ENCODE measurements at regions not wholly inside any gene's neighbourhood (a gene's known extent, or its start where the extent isn't known, plus 50 kb on each side); places are given as distances from the start of the nearest gene placed in this dataset.
A peak's percentile ranks its signal among the peaks of the same experiment; 100 is the strongest.
"Not testable (repeated sequence)": the region's sequence is repeated elsewhere in the genome, so short reads cannot be mapped to it uniquely, and the experiment has no call there.

DNA sequence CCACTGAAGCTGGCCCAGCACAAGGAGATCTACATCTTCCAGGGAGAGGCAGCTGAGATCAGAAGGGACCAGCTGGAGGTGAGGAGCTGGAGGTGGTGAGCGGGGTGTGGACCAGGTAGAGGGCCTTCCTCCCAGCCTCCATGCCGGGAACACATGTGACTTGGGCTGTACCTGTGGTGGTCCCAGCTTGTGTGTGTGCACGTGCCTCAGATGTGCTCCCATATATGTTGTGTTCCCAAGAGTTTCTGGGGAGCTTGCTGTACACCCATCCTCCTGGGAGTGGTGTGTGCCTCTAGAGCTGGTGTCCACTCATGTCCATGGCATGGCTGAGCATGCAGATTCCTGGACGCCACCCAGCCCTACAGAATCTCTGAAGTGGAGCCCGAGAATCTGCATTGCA lies 183.7 kb upstream of the AKAP13 start:
- not testable (repeated sequence) for ATAC-seq

DNA sequence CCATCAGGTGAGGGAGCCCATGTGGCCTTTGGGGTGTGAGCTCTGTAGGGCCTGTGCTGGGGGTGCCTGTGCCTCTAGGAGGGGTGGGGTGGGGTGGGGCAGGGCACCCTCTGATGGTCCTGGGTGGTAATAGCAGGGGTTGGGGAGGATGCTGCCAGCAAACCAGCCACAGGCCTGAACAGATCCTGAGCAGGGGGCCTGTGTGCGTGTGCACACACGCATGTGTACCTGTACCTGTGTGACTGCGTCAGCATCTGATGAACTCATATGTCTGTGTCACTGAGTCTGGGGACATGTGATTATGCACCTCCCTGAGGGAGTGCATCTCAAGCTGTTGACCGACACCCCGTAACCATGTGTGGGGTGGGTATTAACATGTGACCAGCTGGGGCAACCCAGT lies 182.8 kb upstream of the AKAP13 start:
- not testable (repeated sequence) for ATAC-seq

DNA sequence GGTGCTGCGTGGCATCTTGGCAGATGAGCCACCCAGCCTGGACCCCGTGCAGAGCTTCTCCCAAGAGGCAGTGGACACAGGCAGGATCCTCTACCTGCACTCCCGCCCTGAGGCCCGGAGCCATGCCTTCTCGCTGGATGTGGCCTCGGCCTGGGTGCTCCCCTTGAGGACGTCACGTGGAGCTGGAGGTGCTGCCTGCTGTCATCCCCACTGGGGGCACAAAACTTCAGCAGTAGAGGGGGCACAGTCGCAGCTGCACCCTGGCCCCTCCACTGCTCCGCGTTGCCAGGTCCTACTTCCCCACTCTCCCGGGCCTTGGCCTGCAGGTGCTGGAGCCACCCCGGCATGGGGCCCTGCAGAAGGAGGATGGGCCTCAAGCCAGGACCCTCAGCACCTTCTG lies 182.0 kb upstream of the AKAP13 start:
- ATAC-seq = not testable (repeated sequence)

DNA sequence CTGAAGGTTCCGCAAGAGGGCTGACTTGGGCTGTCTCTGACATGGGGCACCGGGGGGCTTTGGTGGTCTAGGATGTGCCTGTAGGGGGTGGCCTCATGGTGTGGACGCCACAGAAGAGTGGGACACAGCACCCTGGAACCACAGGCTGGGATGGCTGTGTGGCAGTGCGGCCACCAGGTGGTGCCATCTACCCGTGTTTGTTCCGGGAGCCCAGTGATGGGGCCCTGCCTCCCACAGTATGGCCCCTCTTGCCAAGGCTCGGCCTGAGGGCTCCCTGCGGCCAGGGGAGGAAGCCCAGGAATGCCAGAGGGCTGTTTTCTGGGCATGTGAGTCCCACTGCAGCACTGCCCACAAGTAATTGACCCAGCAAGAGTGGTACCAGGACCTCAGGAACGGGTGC lies 180.2 kb upstream of the AKAP13 start:
- ATAC-seq = peak; percentile 76 to 86

DNA sequence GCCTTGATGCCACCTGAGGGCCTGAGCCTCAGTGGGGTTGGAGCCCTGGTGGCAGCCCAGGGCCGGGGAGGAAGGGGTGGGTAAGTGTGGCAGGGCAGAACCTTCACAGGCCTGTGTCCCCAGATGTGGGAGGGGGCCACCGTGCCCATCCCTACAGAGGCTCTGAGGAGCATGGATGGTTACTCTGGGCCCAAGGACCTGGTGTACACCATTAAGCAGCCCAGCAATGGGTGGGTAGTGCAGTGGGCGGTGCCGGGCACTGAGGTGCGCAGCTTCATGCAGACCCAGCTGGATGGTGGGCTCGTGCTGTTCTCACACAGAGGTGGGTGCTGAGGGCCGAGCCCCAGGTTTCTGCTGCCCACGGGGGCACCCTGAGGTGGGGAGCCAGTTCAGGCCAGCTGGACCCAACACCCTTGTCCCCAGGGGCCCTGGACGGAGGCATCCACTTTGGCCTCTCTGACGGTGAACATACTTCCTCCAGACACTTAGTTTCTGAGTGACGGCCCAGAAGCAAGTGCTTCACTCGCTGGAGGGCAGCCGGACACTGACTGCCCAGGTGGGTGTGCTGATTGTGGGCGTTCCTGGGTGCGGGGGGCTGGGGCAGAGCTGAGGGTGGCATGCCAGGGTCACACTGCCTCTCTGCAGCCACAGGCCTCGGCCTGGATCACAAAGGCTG lies 179.1 kb upstream of the AKAP13 start:
- ATAC-seq = not testable (repeated sequence)

DNA sequence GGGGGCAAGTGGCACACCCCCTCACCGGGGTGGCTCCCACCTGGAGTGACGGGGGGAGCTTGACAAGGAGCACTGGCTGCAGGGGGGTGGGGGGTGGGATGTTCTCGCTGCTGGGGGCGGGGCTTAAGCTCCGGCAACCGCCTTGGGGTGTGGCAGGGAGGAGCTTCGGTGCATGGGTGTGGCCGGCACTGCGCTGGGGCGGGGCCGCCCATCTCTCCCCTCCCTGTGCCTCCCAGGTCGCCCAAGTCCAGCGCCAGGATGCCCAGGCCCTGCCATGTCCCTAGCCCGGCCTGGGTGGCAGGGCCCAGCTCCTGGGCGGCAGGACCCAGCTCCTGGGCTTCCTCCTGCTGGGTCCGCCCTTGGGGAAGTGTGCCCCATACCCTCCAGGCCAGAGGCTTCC lies 175.9 kb upstream of the AKAP13 start:
- ATAC-seq = not testable (repeated sequence)

DNA sequence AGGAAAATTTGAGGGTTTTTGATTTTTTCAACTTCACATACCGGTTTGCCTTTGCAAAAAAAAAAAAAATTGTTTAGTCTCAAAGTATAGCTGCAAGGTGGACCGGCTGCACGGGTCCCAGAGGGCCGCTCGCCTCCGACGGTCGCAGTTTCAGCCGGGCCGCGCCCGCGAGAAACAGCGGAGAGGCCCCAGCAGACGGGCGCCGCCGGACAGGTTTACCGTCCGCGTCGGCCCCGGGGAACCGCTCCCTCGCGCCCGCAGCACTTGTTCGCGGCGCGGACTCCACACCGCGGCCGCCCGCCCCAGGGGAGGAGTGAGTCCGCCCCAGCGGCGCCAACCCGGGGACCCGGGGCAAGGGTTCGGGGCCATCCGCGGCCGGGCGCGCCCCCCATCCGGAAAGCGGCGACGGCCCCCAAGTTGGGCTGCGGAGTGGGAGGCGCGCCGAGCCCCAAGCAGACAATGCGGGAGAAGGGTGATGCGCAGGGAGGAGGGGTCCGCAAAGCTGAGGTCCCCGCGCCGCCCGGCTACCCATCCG lies 146.5 kb upstream of the AKAP13 start:
- not testable (repeated sequence) for ATAC-seq

DNA sequence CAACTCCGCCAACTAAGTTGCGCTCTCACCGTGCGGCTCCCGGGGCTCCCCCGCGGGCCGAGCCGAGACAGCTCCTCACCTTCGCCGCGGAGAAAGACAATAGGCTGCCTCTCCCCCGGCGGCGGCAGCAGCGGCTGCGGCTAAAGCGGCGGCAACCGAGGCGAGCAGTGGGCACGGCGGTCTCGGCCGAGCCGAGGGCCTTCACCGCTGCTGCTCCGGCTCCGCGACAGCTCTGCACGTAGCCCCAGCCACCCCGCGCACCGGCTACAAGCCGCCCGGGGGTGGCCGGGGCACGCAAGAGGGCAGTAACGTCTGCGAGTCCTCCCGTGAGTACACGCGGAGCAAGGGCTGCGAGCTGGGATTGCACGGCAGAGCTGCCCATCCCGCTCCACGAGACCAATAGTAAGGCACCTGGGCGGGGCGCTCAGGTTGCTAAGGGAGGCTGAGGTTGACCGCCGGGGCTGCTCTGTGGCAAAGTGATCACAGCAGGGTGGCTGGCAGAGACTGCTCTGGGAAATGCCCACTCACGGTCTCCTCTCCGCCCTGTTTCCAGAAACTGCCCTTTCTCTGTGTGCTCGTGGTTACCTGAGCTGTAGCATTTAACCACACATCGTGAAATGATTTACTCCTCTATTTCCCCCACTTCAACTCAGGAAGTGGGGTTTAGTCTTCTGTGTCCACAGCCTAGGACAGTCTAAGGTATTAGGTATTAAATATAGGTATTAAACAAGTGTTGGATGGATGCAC lies 145.8 kb upstream of the AKAP13 start:
- not testable (repeated sequence) for ATAC-seq

DNA sequence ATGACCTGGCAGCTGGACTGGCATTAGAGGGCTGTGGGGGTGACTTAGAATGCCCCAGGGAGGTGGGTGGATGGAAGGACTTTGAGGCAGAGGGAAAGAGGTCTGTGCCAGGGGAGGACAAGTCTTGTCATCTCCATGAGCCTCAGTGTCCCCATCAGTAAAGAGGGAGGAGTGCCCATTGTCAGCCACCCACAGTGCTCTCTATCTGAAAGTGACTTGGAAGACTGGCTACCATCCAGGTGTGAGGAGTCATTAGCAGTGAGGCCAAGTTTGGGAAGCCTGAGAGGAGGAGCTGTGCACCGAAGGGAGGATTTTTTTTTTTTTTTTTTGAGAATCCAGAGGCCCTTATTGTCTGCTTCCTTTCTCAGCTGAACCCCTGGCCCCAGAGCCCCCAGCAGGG lies 136.3 kb upstream of the AKAP13 start:
- ATAC-seq = not testable (repeated sequence)

DNA sequence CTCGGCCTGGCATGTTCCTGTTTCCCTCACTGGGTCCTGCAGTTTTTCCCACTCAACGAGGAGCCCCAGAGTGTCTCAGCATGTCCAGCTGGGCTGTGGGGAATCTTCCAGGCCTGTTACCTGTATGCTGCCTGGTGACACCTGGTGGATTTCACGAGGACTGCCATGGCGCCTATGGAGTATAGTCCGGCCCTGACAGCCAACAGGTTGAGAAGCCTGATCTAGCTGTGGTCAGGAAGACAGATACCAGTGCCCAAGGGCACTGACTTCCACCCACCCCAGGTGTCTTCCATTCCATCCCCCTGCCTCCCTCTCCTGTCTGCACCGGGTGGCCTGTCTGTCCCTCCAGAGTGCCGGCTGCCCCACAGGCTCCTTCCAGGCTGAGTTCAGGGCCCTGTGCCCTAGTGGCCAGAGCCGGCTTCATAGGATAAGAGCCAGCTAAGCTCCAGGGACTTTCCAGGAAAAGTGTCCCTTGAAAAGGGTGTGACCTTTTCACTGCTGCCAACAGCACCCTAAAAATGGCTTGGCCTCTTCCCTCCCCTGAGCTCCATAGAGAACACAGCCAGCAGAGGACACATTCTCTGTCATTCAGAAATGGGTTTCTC lies 129.4 kb upstream of the AKAP13 start:
- not testable (repeated sequence) for ATAC-seq

DNA sequence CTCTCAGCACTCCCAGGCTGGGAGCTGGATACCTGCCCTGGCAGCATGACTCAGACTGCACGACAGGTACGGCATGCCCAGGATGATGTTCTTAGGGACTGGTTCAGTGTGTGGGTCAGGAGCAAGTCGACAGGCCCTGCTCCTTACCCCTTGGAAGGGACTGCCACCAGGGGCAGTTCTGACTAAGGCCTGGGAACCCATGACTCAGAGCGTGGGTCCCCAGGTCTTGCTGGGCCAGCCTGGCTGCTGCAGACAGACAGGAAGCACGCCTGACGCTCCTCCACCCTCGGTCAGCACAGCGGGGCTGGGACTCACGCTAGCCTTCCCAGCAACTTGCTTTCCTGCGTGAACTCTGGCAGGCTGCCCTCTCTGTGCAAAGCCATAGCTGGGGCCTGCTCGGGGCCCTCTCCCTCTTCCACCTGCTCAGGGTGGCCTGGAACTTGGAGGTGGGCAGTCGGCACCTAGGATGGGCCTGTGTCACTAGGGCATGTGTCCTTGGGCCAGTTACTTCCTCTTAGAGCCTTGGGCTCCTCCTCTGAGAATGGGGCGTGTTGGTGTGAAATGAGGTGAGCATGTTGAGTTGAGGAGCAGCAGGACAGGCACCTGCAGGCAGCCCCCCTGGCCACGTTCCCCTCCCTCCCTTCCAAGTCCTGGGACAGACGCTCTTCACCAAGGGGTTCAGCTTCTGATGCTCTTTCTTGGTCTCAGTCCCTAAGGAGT lies 127.0 kb upstream of the AKAP13 start:
- ATAC-seq = peak; percentile 21 to 41

DNA sequence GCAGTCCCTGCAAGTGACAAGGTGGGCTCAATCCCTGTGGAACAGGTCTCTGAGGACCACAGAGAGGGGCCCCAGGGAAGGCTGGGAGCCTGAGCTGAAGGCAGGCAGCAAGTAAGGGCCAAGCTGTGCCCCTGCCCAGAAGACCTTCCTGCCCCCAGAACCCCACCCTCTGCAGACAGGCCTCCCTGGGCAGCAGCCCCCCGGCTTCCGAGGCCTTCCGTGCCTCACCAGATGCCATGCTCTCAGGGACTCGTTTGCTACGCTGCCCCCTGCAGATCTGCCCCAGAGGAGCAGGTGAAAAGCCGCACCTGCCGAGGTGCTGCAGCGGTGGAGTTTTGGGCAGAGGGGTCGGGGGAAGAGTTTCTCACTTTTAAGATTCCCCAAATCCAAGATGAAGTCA lies 125.4 kb upstream of the AKAP13 start:
- not testable (repeated sequence) for ATAC-seq

DNA sequence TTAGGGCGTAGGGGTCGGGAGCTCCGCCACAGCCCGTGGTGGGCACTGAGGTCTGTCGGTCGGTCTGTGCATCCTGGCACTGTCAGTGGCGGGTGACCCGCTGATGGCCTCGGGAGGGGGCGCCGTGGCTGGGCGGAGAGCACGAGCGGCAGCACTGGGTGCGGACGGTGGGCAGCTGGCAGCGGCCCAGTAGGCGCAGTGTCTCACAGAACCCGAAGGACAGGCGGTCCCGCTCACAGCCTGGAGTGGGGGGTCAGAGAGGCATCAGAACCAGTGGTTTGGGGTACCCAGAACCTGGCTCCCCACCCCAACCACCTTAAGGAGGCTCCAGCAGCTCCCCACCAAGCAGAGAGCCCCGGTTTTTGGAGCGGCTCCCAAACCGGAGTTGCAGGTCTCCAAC lies 124.9 kb upstream of the AKAP13 start:
- not testable (repeated sequence) for ATAC-seq

DNA sequence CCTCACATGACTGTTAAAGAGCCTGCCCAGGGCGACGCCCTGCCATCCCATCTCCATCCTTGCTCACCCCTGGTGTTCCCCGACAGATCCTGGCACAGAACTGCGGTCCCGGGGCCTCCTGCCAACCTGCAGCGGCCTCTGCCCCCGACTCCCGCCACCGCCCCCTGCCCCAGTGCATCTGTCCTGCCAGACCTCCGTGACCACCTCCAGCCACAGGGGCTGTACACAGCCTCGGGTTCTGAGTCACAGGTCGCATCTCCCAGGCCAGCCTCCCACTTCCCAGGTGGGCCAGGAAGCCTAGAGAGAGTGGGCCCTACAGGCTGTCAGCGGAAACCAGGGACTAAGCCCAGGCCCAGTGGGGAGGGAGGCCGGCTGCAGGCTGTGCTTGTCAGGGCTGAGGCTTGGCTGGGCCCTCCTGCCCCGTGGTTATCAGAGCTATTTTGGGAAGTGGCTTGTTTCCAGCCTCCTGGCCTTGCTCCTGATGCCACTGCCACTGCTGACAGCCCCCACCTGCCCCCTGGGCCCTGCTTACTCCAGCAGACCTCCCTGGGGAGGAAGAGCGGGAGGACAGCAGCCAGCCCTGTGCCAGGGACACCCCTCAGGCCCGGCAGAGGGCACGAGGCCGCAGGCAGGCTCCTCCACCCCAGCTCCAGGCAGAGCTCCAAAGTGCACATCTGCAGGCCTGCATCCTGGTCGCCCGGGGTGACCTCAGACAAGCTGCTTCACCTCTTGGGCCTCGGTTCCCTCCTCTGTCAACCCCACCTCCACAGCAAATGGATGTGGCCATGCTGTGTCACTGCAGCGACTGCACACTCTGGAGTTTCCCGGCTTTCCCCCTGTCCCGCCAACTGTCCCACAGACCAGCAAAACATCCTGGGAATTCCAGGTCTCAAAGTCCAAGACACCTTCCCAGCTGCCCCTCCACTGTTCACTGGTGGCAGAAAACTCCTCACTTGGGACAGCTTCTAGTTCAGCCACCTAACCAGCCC lies 124.1 kb upstream of the AKAP13 start:
- ATAC-seq = not testable (repeated sequence)

DNA sequence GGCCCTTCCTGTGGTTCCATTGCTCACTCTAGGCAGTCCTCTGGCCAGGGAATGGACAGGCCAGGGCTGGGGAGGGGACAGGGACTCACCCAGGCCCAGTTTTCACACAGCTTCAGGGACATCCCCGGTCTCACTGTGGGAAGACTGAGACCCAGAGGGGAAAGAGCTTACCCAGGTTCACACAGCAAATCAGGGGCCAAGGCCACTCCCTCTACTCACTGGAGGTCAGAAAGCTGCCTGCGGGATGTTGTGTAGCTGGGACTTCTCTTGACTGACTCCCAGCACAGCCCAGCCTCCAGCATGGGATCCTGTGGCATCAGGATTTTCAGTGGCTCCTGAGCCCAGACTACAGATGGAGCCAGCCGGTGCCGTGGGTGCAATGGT lies 122.3 kb upstream of the AKAP13 start:
- ATAC-seq = not testable (repeated sequence)

DNA sequence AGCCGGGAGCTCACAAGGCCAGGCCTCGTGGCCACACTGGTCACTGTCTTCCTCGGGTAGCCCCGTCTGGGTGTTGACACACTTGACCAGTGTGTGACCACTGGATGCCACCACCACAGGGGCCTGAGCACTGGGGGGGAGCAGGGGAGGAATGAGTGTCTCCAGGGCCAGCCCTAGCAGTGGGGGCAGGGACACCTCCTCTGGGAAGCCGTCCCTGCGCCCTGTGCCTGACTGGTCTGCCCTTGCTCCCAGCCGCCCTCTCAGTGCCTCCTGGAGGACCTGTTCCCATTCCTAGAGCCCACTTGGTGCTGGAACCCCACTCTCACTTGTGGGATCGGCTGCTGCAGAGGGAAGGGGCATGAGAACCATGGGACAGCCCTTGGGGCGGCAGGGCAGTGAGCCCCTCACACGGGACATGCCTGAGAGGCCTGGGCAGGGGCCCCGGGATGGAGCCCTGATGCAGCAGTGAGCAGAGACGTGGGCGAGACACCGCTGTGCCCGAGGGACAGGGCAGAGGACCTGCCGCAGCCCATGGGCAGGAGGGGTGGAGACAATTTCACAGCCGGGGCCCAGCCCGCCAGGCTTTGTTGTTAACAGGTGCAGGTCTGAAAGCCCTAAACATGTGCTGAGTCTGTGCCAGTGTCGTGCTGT lies 121.7 kb upstream of the AKAP13 start:
- ATAC-seq = not testable (repeated sequence)

DNA sequence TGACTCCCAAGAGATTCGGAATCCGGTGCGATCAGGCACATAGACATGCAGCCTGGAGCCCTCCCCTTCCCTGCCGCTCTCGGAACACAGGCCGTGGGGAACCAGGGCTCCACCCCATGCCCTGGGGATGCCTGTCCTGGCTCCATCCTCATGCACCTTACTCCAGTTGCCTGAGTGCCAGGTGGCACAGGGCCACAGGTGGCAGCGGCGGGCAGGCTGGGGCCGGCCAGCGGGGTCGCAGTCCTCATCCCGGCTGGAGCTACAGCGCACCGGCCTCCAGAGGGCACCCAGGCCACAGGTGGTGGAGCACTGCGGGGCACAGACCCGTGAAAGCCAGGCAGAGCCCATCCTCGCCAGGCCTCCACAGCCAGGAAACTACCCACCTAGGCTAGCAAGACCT lies 119.9 kb upstream of the AKAP13 start:
- ATAC-seq = not testable (repeated sequence)

DNA sequence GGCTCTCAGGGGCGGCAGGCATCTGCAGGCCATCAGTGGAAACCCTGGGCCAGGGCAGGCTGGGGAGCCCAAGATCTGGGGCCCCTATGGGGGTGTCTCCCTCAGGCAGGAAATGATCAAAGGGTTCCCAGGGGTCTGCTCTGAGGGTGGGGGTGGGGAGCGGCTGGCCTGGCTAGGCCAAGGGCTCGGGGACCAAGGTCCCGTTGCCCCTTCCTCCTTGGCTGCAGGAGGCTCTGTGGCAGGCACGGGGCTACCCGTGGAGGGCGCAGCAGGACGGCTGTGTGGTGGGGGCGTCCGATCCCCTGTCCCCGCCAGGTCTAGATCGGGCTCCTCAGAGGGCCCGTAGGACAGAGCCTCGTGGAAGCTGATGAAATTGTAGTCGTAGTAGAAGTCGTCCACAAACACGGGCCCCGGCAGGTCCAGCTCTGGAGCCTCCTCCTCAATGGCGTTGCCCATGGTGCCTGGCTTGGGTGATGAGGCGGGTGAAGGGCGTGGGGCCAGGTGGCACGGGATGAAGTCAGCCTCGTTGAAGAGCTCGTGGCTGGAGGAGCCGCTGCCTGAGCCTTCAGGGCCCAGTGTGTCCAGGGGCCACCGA lies 117.8 kb upstream of the AKAP13 start:
- not testable (repeated sequence) for ATAC-seq

DNA sequence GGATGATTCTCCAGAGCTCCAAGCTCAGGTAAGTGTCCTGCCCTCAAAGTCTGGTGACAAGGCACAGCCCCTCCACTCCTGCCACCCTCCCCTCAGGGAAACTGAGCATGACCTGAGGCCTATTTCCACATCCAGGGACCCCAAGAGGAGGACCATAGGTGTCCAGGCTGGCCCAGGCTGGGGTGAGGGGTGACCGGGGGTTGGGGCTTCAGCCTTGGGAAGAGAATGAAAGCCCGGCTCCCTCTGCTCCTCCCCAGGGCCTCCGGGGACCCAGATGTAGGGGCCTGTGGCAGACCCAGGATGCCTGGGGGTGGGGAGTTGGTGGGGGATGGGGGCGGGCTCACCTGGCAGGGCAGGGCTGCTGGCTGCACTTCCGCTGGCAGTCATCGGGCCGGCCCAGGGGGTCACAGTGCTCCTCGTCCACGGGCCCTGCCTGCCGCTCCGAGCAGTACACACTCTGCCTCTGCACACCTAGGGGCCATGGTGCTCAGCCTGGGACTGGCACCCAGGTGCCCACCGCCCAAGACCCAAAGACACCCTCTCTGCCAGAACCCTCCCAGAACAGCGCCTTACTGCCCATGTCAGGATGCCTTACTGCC lies 116.5 kb upstream of the AKAP13 start:
- ATAC-seq = not testable (repeated sequence)

DNA sequence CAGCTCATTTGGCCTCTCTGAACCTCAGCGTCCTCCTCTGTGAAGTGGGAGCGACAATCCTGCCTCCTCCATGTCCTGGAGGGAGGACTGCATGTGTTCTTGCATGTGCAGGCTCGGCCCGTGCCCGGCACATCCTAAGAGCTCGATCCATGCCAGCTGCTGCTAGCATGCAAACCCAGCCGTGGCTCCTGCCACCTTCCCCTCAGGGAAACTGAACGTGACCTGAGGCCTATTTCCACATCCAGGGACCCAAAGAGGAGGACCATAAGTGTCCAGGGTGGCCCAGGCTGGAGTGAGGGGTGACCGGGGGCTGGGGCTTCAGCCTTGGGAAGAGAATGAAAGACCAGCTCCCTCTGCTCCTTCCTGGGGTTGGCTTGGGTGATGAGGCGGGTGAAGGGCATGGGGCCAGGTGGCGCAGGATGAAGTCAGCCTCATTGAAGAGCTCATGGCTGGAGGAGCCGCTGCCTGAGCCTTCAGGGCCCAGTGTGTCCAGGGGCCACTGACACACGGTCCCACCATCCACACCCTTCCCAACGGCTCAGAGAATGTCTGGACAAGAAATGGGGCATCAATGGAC lies 115.7 kb upstream of the AKAP13 start:
- not testable (repeated sequence) for ATAC-seq

Data from activated CD4-positive, CD25-positive, alpha-beta regulatory T cell treated with anti-CD3 and anti-CD28 coated beads, Interleukin-2, amount 50 U/mL, for 24 hours (primary cell).